ENCODE measurements at regions not wholly inside any gene's neighbourhood (a gene's known extent, or its start where the extent isn't known, plus 50 kb on each side); places are given as distances from the start of the nearest gene placed in this dataset.

DNA sequence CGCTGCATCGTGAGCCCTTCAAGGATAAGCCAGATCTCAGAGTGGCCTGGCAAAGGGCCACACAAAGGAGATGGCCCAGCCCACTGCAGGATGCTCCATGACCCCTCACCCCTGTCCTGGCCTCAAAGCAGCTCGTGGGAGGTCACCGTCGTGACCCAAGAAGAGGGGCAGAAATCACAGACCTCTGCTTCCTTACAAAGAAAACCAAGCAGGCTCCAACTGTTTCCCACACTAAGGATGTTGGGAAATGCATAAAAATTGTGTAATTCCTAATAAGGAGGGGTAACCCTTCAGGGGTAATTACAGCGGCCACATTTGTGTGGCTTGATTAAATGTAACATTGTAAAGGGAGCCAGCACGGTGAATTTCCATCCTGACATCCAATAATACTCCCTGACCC lies 102.3 kb downstream of the BOD1L2 start:
- DNase-seq: no peak

DNA sequence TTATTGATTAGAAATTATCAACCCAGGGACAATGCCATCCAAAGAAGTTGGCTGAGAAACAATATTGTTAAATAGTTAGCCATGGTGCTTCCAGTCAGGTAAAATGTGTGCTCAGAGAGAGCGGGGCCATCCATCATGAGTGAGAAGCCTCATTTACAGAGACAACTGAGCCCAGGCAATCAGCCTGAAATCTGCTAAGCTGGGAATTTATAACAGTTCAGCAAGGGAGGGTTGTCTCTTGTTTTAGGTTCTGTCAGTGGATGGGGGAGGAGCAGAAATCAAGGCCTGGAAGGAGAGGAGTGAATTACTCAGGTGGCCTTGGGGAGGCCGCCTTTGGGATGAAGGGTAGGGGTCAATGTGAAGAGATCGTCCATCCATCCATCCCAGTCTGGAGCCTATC lies 102.5 kb upstream of the ST8SIA3 start:
- no peak for DNase-seq

DNA sequence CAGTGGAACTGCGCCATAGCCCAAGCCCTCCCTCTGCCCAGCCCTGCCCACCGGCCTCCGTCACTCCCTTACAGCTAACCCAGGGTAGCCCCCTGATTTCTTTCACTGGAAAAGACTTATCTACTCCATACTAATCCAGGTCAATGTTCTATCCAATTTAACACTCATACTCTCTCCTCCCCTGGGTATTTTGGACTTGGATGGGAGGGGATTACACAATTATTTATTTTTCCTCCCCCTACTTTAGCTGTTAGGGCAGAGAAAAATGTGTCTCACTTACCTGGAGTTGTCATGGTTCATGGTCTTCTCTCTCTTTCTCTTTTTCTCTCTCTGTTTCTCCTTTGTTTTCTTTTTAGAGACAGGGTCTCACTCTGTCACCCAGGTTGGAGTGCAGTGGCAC lies 100.6 kb upstream of the ST8SIA3 start:
- DNase-seq: no peak

DNA sequence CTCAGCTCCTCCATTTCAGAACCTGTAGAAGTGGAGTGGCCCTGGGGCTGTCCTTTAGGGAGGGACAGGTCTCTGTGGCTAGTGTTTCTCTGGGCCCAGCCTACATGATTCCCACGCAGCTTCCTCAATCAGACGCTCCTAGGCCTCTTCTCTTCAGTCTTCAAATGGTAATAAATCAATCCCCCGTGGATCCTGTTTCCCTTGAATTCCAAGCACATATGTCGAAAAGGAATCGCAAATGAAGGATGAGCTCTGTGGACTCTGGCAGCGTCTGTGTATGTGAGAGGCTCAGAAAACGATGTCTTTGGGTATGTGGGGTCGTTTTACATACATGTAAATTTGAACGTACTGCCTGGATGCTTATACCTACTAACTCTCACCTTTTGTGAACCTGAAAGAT lies 98.5 kb upstream of the ST8SIA3 start:
- no peak for DNase-seq

DNA sequence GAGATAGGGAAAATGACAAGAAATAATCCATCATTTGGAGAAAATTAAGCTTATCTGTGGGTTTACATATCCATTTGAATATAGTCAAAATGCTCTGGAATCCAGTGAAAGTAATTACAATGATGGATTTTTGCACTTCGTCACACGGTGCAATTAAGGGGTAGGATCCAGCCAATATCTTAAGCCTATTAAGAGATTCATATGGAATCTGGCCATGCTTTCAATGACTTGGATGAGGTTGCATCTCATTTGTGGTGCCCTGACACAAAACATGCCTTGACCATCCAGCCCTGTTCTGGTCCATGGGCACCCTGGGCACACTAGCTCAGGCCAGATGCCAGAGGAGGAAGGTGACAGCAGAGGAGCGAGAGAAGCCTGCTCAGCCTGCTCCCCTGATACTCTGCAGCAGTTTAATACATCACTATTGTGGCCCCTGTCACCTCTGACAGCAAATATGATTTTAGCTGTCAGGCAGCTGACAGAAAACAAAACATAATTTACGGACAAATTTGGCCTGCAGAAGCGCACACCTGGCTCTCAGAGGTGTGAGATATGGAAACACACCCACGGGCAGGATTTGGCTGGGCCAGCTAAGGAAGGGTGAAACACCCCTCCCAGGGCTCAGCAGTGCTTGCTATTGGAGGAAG lies 94.1 kb upstream of the ST8SIA3 start:
- DNase-seq: no peak

DNA sequence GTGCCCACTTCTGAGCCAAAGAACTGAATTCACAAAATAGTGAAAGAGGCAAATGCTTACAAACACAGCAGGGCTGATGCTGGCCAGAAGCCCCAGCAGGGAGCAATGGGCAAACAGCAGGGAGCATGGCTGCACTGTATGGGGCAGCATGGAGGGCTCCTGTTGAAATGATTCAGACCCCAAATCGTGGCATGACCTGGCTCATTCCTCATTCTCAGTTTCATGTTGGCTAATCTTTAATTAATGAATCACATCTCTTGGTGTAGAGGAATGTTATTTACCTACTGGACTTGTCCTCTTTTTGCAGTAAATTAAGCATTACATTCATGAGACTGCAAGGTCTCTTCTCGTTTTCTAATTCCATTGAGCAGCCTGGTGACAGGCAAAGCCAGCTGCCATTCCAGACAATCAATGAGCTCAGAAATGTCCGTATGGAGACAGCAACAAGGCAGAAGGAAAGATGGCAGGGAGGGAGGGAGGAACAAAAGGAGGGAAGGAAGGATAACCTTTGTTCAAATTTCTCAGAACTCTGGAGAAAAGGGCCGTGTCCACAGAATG lies 84.9 kb upstream of the ST8SIA3 start:
- no peak for DNase-seq

DNA sequence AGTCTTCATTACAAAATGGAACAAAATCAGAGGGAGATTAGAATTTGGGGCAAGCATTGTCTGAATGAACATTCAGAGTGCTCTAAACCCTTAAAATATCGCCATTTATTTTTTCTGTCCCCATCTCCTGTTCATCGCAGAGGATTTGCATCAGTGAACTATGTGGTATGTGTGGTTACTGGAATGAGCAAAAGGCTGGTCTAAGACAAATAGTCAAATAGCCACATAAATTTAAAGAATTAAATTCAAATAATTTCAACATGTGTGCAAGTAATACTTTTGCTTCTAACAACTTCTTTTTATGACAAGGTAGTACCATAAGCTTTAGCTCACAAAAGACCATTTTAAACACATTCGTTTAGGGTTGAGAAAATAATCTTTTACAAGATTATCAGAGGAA lies 82.6 kb upstream of the ST8SIA3 start:
- DNase-seq: no peak

DNA sequence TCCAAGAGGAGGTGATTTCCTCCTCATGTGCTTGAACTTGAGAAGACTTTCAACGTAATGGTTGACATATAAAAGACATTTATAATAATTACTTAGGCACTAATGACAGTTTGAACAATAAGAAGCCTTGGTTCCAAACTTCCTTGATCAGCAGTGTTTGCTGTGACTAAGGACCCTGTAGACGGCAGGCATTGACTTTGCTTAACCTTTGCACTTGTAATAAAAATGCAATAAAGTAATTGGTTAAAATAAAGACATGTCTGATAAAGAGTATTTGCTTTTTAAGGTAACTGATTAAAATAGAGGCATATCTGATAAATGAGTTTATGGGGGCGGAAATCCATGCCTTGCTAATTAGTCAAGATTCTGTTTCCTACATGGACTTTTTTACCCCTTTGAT lies 82.2 kb upstream of the ST8SIA3 start:
- no peak for DNase-seq

DNA sequence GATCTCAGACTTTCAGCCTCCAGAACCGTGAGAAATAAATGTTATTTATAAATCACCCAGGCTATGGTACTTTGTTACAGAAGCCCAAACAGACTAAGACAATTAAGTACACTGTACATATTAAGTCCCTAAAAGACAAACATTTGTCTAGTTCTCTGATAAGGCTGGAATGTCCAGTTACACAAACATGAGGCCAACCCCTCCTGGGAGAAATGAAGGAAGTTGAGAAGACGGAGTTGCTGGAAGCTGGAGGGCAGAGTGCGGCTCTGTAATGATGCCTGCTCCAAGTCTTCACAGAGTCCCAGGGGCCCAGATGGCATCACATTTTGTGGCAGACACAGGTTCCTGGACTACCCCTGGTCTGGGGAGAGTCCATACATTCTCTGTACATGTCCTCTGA lies 79.2 kb upstream of the ST8SIA3 start:
- no peak for DNase-seq

DNA sequence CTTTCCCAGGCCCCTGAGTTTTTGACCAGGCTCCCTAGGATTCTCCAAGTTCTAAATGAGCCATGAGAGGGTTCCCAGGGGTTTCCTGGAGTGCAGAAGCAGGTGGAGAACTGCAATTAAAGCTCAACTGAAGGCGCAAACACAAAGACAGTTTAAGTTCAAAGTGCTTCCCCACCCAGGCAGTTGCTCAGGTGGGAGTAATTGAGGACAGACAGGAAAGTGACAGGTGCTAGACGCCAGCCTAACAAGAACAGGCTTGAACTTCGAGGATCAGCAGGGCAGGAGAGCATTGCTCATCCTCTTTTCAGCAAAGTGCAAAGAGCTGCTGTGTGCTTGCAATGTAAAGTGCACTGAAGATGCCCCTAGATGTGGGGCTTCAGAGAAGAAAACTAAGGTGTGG lies 77.2 kb upstream of the ST8SIA3 start:
- no peak for DNase-seq

DNA sequence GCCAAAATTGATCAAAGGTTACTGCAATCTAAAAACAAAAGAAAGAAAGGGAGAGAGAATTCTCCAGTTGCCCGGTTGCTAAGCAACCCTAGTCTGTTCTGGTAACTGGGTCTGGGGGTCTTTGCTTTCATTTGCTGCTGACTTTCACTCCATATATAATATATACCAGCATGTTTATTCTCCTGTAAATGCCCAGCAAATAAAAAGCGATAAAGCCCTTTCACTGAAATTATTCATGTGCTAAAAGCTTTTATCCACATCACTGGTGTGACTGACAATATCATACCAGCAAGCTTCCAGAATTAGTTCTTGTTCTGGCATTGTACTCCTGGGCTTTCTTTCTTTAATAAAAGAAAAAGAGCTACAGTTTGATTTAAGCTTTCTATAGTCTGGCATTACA lies 75.5 kb upstream of the ST8SIA3 start:
- DNase-seq: no peak

DNA sequence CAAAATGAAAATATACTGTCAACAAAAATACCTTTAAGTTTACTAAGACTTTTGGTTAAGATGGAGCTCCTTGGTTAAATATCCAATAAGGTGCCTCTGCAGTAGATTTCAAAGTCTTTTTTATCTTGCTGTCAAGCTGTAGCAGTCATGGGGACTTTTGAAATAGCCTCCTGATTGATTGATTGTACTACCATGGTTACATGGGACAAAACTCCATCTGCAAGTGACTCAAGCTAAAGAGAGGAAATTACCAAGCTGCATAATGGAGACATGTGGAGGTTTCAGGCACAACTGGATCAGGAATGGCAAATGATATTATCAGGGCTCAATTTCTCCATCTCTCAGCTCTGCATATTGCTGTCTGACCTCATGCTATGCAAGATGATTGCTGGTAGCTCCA lies 73.4 kb upstream of the ST8SIA3 start:
- DNase-seq: no peak

DNA sequence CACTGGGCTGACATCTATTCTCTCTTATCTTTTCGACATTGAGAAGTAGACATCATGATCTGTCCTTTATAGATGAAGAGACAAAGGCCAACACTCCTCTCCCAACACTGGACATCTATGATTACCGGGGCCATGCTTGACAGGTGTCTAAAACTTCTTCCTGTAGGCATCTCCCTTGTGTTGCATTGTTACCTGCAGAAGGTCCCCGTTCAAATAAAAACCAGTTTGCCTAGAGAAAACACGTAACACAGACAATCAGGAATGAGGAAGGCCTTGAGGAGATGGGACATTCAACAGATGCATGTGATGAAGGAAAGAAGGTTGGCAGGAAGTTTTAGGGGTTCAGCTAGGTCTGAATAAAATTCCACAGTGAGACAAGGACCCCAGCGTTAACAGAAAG lies 70.8 kb upstream of the ST8SIA3 start:
- no peak for DNase-seq

DNA sequence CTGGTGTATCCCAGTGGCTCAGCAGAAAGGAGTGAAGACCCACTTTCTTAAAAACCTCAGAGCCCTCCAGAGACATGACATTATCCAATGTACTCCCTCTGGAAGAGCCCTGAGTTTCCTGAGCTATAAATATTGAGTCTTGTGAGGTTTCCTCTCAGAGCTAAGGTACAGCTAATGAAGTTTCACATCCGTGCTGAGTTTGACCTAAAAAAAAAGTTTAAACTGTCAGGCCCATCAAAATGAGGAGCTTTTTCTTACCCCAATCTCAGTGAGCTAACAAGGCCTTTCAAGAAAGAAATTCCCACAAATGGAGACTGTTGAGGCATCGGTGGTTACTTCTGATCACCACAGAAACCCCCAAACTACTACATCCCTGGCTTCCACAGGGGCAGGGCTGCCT lies 65.4 kb upstream of the ST8SIA3 start:
- no peak for DNase-seq

DNA sequence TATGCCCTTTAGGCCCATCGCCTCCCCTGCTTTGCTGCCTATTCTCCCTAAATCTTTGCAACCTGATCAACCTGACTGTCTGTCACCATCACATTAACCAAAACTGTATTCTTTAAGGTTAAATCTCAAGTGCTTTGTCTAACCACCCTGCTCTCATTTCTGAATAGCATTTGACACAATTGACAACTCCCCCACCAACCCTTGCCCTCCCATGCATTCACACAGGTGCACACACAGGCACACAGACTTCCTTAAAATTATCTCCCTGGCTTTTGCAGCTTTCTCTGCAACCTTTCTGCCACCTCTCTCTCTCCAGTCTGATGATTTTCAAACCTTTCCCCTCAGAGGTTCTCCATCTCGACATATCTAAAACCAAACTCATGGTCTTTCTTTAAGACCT lies 64.6 kb upstream of the ST8SIA3 start:
- no peak for DNase-seq

DNA sequence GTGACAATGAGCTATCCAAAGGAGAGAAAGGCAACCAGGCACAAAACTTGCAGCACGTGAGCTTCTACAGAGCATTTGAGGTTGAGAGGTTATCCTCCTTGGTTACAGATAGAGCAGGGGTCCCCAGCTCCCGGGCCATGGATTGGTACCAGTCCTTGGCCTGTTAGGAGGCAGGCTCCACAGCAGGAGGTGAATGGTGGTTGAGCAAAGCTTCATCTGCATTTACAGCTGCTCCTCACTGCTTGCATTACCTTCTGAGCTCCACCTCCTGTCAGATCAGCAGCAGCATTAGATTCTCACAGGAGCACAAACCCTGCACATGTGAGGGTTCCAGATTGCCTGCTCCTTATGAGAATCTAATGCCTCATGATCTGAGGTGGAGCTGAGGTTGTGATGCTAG lies 57.8 kb upstream of the ST8SIA3 start:
- no peak for DNase-seq

DNA sequence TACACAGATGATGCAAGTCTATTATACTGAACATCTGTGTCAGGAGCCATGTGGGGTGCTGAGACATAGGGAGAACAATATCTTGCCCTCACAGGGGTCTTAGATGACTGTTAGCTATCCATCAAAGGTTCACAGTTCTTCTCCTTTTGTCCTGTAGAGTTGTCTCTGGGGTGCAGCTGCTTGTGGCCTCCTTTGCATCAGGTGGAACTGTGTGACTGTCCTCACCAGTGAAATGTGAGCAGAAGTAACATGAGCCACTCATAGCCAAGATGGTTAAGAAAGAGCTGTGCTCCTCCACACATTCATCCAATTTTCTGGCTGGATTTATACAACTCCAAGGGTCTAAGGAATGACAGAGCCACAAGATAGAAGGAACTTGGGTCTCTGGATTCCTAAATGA lies 56.0 kb upstream of the ST8SIA3 start:
- no peak for DNase-seq

DNA sequence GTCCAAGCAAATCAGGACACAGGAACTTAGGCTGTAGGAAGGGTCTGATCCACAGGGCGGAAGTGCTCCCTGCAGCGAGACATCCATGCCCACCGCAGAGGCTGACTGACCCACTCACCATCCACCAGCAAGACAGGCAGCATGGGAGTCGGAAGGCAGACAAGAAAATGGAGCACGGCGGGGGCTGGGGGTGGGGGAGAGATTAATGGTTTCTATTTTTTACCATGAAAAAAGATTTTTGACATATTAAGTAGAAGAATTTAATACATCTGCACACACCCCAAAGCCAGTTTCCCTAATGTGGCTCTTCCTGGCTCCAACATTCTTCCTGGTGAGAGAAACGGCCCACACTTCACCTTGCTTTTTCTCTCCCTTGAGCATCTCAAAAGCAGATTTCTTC lies 55.1 kb upstream of the ST8SIA3 start:
- no peak for DNase-seq

DNA sequence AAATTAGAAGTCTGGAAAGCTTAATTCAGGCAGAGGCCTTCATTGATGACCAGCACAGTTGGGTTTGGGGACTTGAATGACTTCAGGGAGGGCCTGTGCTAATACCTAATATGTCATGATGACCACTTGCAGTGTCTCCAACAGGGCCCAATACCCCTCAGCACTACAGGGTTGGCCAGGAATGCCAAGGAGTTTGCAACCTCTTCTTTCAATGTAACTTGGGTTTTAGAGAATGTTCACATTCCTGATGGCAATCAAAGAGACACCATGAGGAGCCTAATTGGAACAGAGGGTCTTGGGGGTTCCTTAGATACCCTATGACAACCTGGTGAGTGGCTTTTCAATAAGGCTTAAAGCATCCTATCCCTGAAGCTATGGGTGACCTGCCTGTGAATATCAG lies 52.4 kb upstream of the ST8SIA3 start:
- no peak for DNase-seq

DNA sequence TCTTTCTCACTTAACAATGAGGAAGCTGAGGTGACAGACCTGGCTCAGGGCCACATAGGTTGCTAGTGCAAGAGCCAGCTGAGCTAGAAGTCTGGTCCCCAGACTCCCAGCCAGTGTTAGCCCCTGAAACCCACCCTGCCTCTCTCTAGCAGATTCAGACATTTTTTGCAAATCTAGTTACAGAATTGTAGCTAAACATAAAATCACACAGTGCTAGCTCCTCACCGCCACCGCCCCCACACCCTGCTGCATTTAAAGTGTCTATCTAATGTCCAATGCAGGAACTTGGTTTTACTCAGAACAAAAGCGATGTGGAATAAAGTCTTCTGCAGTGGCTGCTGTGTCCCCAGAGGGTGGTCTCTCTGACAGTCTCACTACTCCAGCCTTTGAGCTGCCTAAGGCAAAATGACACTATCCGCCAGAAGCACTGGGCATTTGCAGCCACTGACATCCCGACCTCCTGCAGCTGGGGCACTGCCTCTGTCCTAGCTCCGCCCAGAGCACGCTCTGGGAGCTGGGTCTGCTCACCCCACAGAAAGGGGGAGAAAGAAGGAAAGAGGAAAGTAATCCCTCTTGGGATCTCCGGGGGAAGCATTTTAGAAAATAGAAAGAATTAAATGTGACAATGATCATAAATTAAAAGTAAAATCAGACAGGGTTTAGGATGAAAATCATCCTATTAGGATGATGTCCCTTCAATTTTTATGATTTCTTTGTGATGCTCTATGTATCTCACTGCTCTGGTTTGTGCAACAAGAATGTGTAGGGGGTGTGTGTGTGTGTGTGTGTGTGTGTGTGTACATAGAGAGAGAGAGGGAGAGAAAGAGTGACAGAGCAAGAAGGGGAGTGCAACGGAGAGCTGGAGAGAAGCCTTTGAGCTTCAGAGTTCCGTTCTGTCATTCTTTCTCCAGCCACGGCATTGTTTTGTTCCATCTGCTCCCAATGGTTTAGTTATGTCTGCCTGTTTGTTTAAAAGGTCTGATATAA lies 50.5 kb upstream of the ST8SIA3 start:
- DNase-seq: no peak
